GM18907 (cell line): ENCODE measurements at regions not wholly inside any gene's neighbourhood (a gene's known extent, or its start where the extent isn't known, plus 50 kb on each side); places are given as distances from the start of the nearest gene placed in this dataset.

Source experiments
- ATAC-seq: cut with Tn5 transposase; IDR thresholded peaks from one replicate; pipeline ENCODE4 v1.9.1; 2021; ENCODE audit warnings: mild to moderate bottlenecking, moderate library complexity; ENCODE audit not compliant: unreplicated experiment

DNA sequence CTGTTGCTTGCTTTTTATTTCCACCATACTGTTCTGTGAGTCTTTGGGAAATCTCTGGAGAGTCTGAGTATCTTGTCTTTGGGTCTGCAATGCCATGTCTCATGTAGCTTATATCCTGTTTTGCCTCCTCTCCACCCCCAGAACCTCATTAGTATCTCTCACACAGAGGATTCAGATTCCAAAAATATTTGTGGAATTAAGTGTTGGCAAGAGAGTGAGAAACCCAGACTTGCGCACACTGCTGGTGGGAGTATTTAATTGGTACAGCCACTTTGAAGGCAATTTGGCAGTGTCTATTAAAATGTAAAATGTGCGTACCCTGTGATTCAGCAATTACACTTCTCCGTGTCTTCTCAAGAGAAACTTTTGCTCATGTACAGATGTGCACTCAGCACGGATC is 68.6 kb downstream of the ZNF621 start:
- ATAC-seq, result no peak

DNA sequence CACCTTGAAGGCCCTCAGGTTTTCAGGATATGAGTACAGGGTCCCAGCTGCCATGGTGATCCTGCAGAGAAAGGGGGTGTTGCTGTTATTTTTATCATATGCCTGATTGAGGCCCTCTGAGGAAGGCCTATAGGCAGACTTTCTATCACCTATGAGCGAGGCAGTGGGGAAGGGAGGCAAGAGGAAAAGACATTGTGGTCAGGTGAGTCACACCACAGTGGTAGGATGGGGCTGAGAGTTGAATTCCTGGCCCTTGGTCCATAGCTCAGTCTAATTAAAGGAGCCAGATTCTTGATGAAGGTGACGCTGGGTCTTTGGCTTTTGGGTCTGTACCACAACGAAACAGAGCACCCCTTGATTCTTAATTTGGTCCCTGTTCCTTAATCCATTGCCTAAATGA is 72.7 kb downstream of the ZNF621 start:
- no peak for ATAC-seq

DNA sequence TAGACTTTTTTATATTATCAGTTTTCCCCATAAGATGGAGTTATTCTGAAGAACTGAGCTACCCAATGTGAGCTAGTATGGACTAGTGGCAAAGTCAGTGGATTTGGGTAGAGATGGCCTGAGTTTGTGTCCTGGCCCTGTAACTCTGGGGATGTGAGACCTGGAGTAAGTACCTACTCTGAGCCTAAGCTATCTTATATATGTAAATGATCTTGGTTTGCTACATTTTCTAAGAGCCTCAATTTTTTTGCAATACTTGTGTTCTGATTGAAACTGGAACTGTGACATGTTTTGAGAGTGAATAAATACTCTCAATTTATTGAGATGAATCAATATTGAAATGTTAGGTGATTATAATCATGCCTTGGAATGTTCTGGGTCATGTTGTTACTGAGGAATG is 73.6 kb downstream of the ZNF621 start:
- no peak for ATAC-seq

- ATAC-seq, result no peak
These were observed 74.2 kb downstream of the ZNF621 start for GRCh38 chr3:40598962-40599361.

DNA sequence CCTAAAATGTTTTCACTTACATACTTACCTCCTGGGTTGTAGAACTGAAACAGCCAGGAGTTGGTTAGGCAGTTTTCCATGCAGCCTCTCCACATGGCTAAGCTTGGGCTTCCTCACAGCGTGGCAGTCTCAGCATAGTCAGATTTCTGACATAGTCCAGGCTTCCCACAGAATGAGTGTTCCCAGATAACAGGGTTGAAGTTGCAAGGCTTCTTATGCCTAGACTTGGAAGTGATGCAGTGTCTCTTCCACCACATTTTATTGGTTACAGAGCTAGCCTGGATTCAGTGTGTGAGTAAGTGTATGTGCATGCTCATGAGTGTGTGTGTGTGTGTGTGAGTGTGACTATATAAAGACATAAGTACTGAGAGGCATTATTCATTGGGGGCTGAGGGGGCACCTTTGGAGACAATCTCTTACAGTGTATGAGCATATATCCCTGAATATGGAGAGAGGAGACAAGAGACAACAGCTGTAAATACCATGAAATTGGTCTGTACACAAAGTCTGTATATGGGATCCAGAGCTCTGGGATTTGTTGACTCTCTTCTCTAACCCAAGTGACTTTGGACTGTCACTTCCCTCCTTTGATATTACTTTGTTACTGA is 78.1 kb downstream of the ZNF621 start:
- ATAC-seq, result no peak

- no peak for ATAC-seq
These were observed 81.2 kb downstream of the ZNF621 start for GRCh38 chr3:40605960-40606359.

GRCh38 chr3:40608091-40608490 is 83.3 kb downstream of the ZNF621 start:
- no peak for ATAC-seq

GRCh38 chr3:40613306-40613705 is 88.5 kb downstream of the ZNF621 start:
- ATAC-seq, result no peak

- no peak for ATAC-seq
These were observed 90.6 kb downstream of the ZNF621 start for GRCh38 chr3:40615110-40615915.

- ATAC-seq, result no peak
These were observed 91.4 kb downstream of the ZNF621 start for GRCh38 chr3:40615918-40616819.

- ATAC-seq, result no peak
These were observed 92.3 kb downstream of the ZNF621 start for GRCh38 chr3:40617084-40617483.

DNA sequence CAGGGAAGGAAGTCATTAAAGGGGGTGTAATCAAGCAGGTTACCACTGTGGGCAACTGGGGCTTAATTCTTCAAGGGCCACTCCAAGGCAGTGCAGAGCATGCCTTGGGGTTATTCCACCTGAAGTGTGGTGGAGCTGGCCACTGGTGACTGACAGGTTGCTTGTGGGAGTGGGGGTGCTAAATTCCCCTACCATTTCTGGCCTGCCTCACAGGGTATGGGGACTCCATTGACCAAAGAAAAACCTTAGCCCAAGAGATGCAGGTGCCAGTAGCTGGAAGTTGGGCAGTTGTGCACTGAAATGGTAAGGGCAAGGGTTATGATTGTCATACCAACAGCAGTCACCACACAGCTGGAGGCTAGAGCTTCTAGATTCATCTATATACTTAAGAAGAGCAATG is 93.4 kb downstream of the ZNF621 start:
- ATAC-seq, result no peak

DNA sequence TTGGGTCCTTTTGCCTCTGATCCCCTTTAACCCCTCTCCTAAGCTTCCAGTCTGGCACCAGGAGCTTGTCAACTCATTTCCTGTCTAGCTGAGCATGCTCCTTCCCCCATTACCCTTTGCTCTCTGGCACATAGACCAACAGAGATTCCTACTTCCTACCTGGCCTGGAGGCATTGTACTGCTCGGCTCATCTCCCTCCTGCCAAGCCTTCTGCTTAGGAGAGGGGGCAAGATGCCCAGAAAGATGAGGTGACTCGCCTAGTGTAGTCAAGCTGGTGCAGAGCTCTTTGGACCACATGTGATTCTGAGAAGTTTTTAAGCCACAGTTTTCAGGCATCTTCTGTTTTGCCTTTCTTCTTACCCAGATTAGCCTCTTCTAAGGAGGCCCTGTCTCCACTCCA is 95.4 kb downstream of the ZNF621 start:
- no peak for ATAC-seq

- ATAC-seq, result no peak
These were observed 96.5 kb downstream of the ZNF621 start for GRCh38 chr3:40621252-40621651.

DNA sequence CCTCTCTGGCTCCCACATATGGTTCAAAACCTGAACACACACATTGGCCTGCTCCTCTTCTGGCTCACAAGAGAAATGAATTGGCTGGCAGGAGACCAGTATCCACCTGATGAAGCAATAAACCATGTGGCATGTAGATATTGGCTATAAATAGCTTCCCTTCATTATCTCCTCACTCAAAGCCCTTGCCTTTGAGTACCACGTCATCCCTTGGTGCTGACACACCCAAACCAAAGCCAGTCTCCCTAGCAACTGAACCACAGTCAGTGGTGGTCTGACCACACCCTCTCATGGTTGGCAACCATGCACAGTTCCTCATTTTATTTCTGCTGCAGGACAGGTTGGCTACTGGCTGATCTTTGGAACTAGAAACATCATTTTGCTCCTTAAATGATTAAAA is 98.8 kb downstream of the ZNF621 start:
- peak; percentile 97 for ATAC-seq

DNA sequence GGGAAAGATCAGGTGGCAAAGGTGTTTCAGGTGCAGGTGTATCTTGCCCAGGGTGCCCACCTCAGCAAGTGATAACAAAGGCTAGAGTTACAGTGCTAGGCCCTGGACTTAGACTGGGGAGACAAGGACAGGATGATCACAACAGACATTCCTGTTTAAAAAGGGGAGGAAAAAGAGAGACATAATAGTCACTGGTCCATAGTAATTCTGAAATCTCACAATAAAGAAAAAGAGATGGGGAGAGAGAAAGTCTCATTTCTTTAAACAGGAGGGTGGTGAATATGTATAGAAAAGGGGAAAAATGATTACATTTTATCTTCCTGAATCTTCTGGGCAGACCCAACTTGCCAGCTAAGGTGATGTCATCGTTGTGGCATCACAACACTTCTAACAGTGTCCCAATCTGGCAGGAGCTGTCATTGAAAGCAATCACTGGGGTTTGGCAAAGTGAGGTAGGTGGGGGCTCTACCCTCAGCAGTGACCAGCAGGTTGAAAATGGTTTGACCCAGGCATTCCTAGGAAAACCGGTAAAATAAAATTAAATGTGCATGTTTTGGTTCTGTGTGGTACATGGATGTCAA is 99.5 kb downstream of the ZNF621 start:
- ATAC-seq, result no peak

DNA sequence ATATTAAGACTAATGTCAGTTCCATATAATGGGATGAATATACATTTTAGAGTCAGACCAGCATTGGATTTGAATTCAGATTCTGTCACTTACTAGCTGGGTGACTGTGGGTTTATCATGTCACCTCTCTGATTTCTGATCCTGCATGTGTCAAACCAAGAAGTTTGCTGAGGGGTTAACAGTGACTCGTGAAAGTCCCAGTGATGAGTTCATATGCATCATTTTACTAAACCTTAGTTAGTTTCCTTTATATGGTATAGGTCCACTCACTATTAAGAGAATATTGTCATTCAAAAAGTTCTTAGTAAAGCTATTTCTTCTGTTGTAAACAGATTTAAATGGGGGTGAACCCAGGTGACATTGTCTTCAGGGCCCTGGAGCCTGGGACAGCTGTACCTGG is 102.3 kb downstream of the ZNF621 start:
- ATAC-seq, result no peak

- no peak for ATAC-seq
These were observed 104.2 kb downstream of the ZNF621 start for GRCh38 chr3:40628984-40629383.

DNA sequence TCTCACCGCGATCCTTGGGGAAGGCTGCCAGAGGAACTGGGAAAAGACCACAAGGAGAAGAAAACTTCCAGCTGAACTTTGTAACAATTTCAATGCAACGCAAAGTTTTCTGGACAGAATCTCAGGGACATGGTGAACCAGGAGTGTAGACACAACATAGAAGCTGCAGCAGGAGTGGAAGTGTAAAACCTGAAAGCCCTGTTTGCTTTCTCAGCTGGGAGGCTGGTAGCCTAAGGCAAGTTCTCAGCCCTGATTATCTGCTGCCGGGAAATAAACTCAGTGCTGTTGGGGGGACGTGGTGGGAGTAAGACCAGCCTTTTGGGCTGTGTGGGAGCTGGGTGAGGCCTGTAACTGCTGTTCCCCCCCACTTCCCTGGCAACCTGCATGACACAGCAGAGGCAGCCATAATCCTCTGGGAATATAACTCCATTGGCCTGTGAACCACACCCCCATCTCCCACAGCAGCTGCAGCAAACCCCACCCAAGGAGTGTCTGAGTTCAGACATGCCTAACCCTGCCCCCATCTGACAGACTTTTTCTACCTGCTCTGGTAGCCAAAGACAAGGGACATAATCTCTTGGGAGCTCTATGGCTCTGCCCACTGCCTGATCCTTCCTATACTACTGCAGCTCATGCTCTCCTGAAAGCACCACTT is 106.7 kb downstream of the ZNF621 start:
- ATAC-seq, result no peak

DNA sequence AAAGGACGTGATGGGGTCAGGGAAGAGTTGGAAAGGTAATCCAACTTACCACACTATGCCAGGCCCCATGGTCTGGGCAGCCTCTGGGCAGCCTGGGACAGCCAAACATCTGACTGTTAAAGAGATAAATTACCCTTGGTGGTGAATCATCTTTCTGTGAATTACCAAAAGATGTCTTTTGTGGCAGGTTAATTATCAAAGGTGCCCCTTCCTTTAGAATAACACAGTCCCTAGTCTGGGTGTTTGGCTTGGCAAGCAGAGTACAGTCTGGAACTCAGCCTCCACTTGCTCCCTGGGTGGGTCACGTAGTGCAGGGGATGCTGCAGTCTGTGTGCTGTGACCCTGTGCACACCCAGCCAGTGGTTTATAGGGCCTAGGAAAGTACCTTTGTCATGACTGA is 113.1 kb downstream of the ZNF621 start:
- ATAC-seq, result no peak

DNA sequence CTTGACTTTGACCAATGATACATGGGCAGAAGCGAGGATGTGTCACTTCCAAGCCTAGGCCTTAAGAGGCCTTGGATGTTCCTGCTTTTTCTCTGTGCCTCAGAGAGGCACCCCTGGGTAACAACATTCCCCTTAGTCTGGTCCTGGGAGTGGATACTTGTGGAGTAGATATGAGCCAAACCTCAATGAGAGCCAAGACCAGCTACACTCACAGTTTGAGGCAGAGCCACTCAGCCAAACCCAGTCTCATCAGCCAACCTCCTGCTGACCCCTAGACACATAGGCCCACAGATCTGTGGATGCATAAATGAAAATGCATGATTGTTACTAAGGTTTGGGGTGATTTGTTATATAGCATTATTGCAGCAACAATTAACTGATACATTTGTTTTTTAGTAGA is 114.2 kb downstream of the ZNF621 start:
- no peak for ATAC-seq
